MM.1S (cell line): ENCODE measurements at regions not wholly inside any gene's neighbourhood (a gene's known extent, or its start where the extent isn't known, plus 50 kb on each side); places are given as distances from the start of the nearest gene placed in this dataset.

Source experiments
- DNase-seq: peaks from one replicate; pipeline ENCODE4 v3.0.0-alpha.2; 2015
- H2AFZ ChIP-seq: fragments of 300-600 bp; sonication (generic); 2 replicates; pipeline ENCODE4 v1.6.0; 2016; ENCODE audit warnings: antibody characterized with exemption, low read length
- H3F3A ChIP-seq: fragments of 300-600 bp; sonication (generic); 2 replicates; pipeline ENCODE4 v1.6.1; 2016; ENCODE audit warnings: mild to moderate bottlenecking, antibody characterized with exemption, low read length, moderate library complexity, mixed read lengths; ENCODE audit not compliant: insufficient read depth
- H3K27ac ChIP-seq: fragments of 300-600 bp; sonication (generic); 2 replicates; pipeline ENCODE4 v1.5.1; 2016; ENCODE audit warnings: mild to moderate bottlenecking, low read length
- H3K27me3 ChIP-seq: fragments of 300-600 bp; sonication (generic); replicated peaks from 2 replicates; pipeline ENCODE4 v1.6.0; 2016; ENCODE audit warnings: low read length; ENCODE audit not compliant: insufficient read depth
- H3K36me3 ChIP-seq: fragments of 300-600 bp; sonication (generic); replicated peaks from 2 replicates; pipeline ENCODE4 v1.6.1; 2016; ENCODE audit warnings: mild to moderate bottlenecking, low read length, mixed read lengths; ENCODE audit not compliant: insufficient read depth
- H3K4me1 ChIP-seq: fragments of 300-600 bp; sonication (generic); 2 replicates; pipeline ENCODE4 v1.6.1; 2016; ENCODE audit warnings: low read length, mixed read lengths
- H3K4me2 ChIP-seq: fragments of 300-600 bp; sonication (generic); 2 replicates; pipeline ENCODE4 v1.6.0; 2016; ENCODE audit warnings: low read depth, low read length
- H3K4me3 ChIP-seq: fragments of 300-600 bp; sonication (generic); 2 replicates; pipeline ENCODE4 v1.5.1; 2016; ENCODE audit warnings: low read length, mixed read lengths
- H3K79me2 ChIP-seq: fragments of 300-600 bp; sonication (generic); 2 replicates; pipeline ENCODE4 v1.6.1; 2016; ENCODE audit warnings: mixed run types, low read length, mixed read lengths
- H3K9ac ChIP-seq: fragments of 300-600 bp; sonication (generic); 2 replicates; pipeline ENCODE4 v1.6.1; 2016; ENCODE audit warnings: low read length, mixed read lengths
- H3K9me2 ChIP-seq: fragments of 300-600 bp; sonication (generic); replicated peaks from 2 replicates; pipeline ENCODE4 v1.6.1; 2016; ENCODE audit warnings: mild to moderate bottlenecking, low read length, mixed read lengths; ENCODE audit not compliant: insufficient read depth
- H3K9me3 ChIP-seq: fragments of 300-600 bp; sonication (generic); replicated peaks from 2 replicates; pipeline ENCODE4 v1.6.1; 2016; ENCODE audit warnings: mild to moderate bottlenecking, low read length, mixed read lengths; ENCODE audit not compliant: insufficient read depth
- H4K20me1 ChIP-seq: fragments of 300-600 bp; sonication (generic); 2 replicates; pipeline ENCODE4 v1.6.1; 2016; ENCODE audit warnings: mild to moderate bottlenecking, low read length, moderate library complexity, mixed read lengths; ENCODE audit not compliant: insufficient read depth
- CTCF ChIP-seq: fragments of 300-600 bp; sonication (generic); IDR thresholded peaks from 2 replicates; pipeline ENCODE4 v1.5.1; 2016; ENCODE audit warnings: antibody characterized with exemption, low read length, mixed read lengths
- EZH2 ChIP-seq: fragments of 300-600 bp; sonication (generic); optimal IDR thresholded peaks from 2 replicates; pipeline ENCODE3; 2017; ENCODE audit warnings: low read depth, mild to moderate bottlenecking, antibody characterized with exemption, low read length, mixed read lengths
- EZH2phosphoT487 ChIP-seq: fragments of 300-600 bp; sonication (generic); IDR thresholded peaks from 2 replicates; pipeline ENCODE4 v1.6.1; 2018; ENCODE audit warnings: antibody characterized with exemption, low read length

- Histone ChIP-seq H3K4me3 (no peak overlapping the region), H3K27me3 (no peaks in the 10 kb centered on the region), H3F3A (no peaks in the 10 kb centered on the region), H3K27ac (no peak overlapping the region), H3K36me3 (no peaks in the 10 kb centered on the region), H3K4me1 (peaks cover 25% of the 10 kb centered on the region), H3K9me3 (no peaks in the 10 kb centered on the region), H3K4me2 (no peak overlapping the region), H3K79me2 (no peaks in the 10 kb centered on the region), H2AFZ (no peak overlapping the region), H3K9me2 (no peaks in the 10 kb centered on the region), H3K9ac (no peak overlapping the region), H4K20me1 (no peaks in the 10 kb centered on the region)
- no peak for DNase-seq
- TF ChIP-seq EZH2: no peak
- TF ChIP-seq CTCF: no peak
These were observed 67.7 kb downstream of the C5orf15 start for GRCh38 chr5:133900534-133901270.

DNA sequence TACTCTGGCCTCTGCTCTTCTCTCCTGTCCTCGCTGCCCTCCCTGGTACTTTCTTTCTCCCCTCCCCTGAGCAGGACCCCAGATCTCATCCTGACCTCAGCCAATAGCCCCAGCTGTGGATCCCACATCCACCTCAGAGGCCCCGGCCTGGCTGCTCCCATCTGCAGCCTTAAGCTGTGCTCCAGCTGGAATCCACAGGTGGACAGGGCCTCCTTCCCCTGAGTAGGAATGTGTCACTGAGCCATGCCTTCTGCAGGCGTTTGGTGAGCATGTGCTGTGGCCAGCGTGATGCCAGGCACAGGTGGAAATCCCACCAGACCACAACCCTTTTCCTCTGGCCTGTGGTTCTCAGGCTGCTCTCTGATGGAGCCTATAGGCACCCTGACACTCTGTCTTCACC lies 68.9 kb downstream of the C5orf15 start:
- no peaks in the 10 kb centered on the region for H3K9me3 ChIP-seq
- H3K27me3 ChIP-seq: no peaks in the 10 kb centered on the region
- no peaks in the 10 kb centered on the region for H3K36me3 ChIP-seq
- H3K4me1 ChIP-seq: peaks cover 27% of the 10 kb centered on the region
- H3K27ac ChIP-seq: no peak overlapping the region
- no peaks in the 10 kb centered on the region for H4K20me1 ChIP-seq
- DNase-seq: no peak
- no peaks in the 10 kb centered on the region for H3K9me2 ChIP-seq
- no peaks in the 10 kb centered on the region for H3F3A ChIP-seq
- no peak overlapping the region for H3K4me3 ChIP-seq
- no peak overlapping the region for H3K9ac ChIP-seq
- H3K79me2 ChIP-seq: no peaks in the 10 kb centered on the region
- TF ChIP-seq EZH2 (no peak), EZH2phosphoT487 (no peak), CTCF (no peak)
- no peak overlapping the region for H3K4me2 ChIP-seq
- no peak overlapping the region for H2AFZ ChIP-seq

- H3K27me3 ChIP-seq: no peaks in the 10 kb centered on the region
- no peaks in the 10 kb centered on the region for H3K9me3 ChIP-seq
- H3K27ac ChIP-seq: no peak overlapping the region
- TF ChIP-seq CTCF: no peak
- no peak for TF ChIP-seq EZH2
- TF ChIP-seq EZH2phosphoT487: no peak
- H4K20me1 ChIP-seq: no peaks in the 10 kb centered on the region
- no peak overlapping the region for H3K4me3 ChIP-seq
- H3K36me3 ChIP-seq: no peaks in the 10 kb centered on the region
- H3K79me2 ChIP-seq: no peaks in the 10 kb centered on the region
- no peaks in the 10 kb centered on the region for H3K9me2 ChIP-seq
- no peak overlapping the region for H2AFZ ChIP-seq
- no peaks in the 10 kb centered on the region for H3F3A ChIP-seq
- H3K9ac ChIP-seq: no peak overlapping the region
- H3K4me2 ChIP-seq: no peak overlapping the region
- peaks cover 27% of the 10 kb centered on the region for H3K4me1 ChIP-seq
- DNase-seq: no peak
These were observed 70.0 kb downstream of the C5orf15 start for GRCh38 chr5:133898440-133898839.
